Ishikawa (cell line): ENCODE measurements at regions not wholly inside any gene's neighbourhood (a gene's known extent, or its start where the extent isn't known, plus 50 kb on each side); places are given as distances from the start of the nearest gene placed in this dataset.

Experiments used
- CEBPB ChIP-seq: IDR thresholded peaks from 2 replicates; pipeline ENCODE4 v1.6.1; 2012
- CREB1 ChIP-seq: IDR thresholded peaks from 2 replicates; pipeline ENCODE4 v1.6.1; 2012; ENCODE audit warnings: low read depth
- EGR1 ChIP-seq: IDR thresholded peaks from 2 replicates; pipeline ENCODE4 v1.6.1; 2012
- EP300 ChIP-seq: IDR thresholded peaks from 2 replicates; pipeline ENCODE4 v1.6.1; 2012; ENCODE audit warnings: borderline replicate concordance
- FOXM1 ChIP-seq: IDR thresholded peaks from 2 replicates; pipeline ENCODE4 v1.6.1; 2012; ENCODE audit warnings: low read depth, borderline replicate concordance
- MAX ChIP-seq: IDR thresholded peaks from 2 replicates; pipeline ENCODE4 v1.6.1; 2012
- NFIC ChIP-seq: IDR thresholded peaks from 2 replicates; pipeline ENCODE4 v1.6.1; 2012
- RAD21 ChIP-seq: IDR thresholded peaks from 2 replicates; pipeline ENCODE4 v1.6.1; 2012; ENCODE audit warnings: low read depth
- REST ChIP-seq: IDR thresholded peaks from 2 replicates; pipeline ENCODE4 v1.6.1; 2012; ENCODE audit warnings: low read depth, mild to moderate bottlenecking
- TAF1 ChIP-seq: IDR thresholded peaks from 2 replicates; pipeline ENCODE4 v1.6.1; 2012; ENCODE audit warnings: low read depth, mild to moderate bottlenecking
- TCF12 ChIP-seq: IDR thresholded peaks from 2 replicates; pipeline ENCODE4 v1.6.1; 2012; ENCODE audit warnings: low read depth
- TEAD4 ChIP-seq: IDR thresholded peaks from 2 replicates; pipeline ENCODE4 v1.6.1; 2012
- USF1 ChIP-seq: IDR thresholded peaks from 2 replicates; pipeline ENCODE4 v1.6.1; 2012
- YY1 ChIP-seq: IDR thresholded peaks from 2 replicates; pipeline ENCODE4 v1.6.1; 2012; ENCODE audit warnings: low read depth
- ZBTB7A ChIP-seq: IDR thresholded peaks from 2 replicates; pipeline ENCODE4 v1.6.1; 2012; ENCODE audit warnings: low read depth

GRCh38 chr3:124643453-124643852 is 86.8 kb upstream of the UMPS start:
- no peak for TF ChIP-seq ZBTB7A
- no peak for TF ChIP-seq YY1

- TF ChIP-seq CREB1 (no peak), ZBTB7A (no peak), TCF12 (no peak), EP300 (no peak)
Observed at GRCh38 chr3:124648551-124648950, 81.7 kb upstream of the UMPS start.

- TF ChIP-seq USF1: no peak
- TF ChIP-seq FOXM1: no peak
- no peak for TF ChIP-seq RAD21
- TF ChIP-seq MAX: no peak
- no peak for TF ChIP-seq EP300
- no peak for TF ChIP-seq EGR1
Observed at GRCh38 chr3:124650798-124651197, 79.5 kb upstream of the UMPS start.

- TF ChIP-seq CEBPB (no peak), RAD21 (no peak), USF1 (no peak)
Observed at GRCh38 chr3:124652009-124652408, 78.2 kb upstream of the UMPS start.

GRCh38 chr3:124653071-124653796 is 77.0 kb upstream of the UMPS start:
- no peak for TF ChIP-seq TCF12
- no peak for TF ChIP-seq NFIC
- TF ChIP-seq REST: no peak
- no peak for TF ChIP-seq USF1
- no peak for TF ChIP-seq CREB1
- TF ChIP-seq RAD21: no peak

GRCh38 chr3:124653797-124654469 is 76.3 kb upstream of the UMPS start:
- no peak for TF ChIP-seq RAD21
- no peak for TF ChIP-seq ZBTB7A
- TF ChIP-seq MAX: no peak
- TF ChIP-seq FOXM1: no peak
- no peak for TF ChIP-seq TCF12
- TF ChIP-seq CEBPB: no peak
- no peak for TF ChIP-seq TEAD4
- TF ChIP-seq YY1: no peak
- TF ChIP-seq TAF1: no peak
- no peak for TF ChIP-seq EP300
- no peak for TF ChIP-seq CREB1
- TF ChIP-seq EGR1: no peak
- TF ChIP-seq USF1: no peak
- no peak for TF ChIP-seq NFIC
- TF ChIP-seq REST: no peak
